ENCODE measurements at regions not wholly inside any gene's neighbourhood (a gene's known extent, or its start where the extent isn't known, plus 50 kb on each side); places are given as distances from the start of the nearest gene placed in this dataset.
"Not testable (repeated sequence)": the region's sequence is repeated elsewhere in the genome, so short reads cannot be mapped to it uniquely, and the experiment has no call there.

DNA sequence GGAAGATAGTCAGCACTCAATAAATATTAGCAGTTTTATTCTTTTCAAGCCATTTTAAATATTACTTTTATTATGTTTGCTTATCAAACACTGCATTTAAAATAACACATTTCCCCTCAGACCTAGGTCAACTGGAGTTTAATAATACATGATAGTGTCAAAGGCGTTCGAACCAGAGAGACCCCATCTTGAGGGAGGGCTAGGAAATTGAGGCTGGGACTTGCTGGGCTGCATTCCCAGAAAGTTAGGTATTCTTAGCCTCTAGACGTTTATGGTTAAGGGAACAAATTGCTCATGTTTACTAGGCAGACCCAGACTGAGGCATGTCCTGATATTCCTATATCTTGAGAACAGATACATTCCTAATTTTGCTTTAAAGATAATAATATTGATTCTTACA is 426.5 kb downstream of the METTL4 start:
- DNase-seq: no peak

DNA sequence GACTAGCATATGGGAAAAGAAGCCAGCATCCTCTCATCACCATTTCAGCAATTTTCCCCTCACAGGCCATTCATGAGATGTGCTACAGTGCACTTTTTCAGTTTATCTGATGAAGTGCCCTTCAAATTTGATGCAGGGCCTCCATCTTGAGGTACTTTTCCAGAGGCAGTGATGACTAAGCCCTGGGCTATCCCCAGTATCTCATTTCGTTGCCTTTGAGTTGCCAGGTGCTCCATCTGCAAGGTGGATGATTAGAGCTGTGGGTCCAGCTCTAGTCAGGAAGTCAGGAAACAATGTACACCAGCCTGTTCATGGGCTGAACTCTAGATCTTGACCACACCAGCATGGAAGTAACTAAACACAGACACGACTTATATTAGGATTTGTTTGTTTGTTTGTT is 425.2 kb downstream of the METTL4 start:
- DNase-seq: no peak

DNA sequence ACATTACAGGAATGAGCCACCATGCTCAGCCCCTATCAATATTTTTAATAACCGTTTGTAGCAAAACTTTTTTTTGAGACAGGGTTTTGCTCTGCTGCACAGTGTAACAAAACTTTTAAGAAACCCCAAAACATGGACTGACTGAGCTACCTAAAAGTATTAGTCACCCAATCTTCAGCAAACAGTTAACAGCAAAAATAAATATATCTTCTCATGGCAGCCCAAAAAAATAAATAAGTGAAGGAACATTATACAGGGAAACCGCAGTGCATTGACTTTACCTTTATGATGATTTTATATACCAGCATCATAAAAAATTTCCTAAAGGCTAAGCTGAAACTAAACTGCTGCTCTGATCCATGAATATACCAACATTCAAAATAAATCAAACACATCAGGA is 424.6 kb downstream of the METTL4 start:
- no peak for DNase-seq

DNA sequence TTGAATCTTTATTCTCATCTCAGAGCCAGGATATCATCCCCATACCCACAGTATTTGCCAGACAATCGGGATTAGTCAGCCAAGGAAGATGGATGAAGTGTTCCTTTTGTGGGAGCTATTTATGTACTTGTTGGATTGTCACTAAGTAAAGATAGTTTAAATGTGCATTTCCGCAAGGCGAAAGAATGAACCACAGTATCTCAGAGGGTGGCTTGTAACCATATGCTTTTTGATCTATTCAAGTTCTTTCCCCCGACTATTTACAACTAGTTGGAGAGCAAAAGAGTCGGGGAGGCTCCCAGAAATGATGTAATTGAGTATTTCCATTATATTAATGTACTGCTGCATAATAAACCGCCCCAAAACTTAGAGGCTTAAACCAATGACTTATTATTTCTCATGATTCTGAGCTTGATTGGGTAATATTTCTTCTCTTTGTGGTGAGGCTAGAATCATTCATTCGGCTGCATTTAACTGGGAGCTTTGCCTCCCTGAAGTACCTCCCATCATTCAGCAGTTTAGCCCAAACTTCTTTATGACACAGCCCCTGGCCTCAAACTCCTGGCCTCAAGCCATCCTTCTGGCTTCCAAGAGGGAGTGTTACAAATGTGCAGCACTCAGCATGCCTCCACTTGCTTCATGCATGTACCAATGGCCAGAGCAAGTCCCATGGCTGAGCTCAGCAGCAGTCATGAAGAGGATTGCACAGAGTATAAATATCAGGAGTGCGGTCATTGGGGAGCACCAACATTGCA is 423.7 kb downstream of the METTL4 start:
- no peak for DNase-seq

DNA sequence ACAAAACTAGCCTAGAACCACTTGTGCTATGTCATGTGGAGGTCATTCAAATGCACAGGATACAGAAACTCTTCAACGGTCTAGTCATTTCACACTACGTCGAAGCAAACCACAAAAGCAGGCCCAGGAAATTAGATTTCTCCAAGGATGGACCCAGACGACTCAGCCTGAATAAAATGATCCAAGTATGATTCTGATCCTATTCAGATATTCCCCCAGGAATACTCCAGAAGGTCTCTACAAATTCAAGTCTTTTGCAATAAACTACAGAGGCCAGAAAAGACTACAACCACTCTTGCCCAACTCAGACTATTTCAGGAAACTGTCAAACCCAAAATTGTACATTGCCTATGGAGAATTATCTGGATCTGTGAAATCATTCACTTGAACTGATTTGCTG is 422.5 kb downstream of the METTL4 start:
- no peak for DNase-seq

DNA sequence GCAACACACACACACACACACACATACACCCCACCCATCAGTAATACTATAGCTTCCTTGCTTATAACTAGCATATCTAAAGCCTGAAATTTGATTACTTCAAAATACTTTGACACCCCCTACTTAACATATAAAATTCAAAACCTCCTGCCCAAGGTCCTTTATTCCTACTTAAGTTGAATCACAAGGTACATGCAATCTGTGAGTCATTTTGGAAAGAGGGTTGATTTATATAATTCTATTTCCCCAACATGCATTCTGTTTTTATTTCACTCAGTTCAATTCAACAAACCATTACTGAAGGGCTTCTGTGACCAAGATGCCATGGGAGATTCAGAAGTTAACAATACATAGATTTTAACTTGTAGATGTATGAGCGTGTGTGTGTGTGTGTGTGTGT is 420.7 kb downstream of the METTL4 start:
- no peak for DNase-seq

DNA sequence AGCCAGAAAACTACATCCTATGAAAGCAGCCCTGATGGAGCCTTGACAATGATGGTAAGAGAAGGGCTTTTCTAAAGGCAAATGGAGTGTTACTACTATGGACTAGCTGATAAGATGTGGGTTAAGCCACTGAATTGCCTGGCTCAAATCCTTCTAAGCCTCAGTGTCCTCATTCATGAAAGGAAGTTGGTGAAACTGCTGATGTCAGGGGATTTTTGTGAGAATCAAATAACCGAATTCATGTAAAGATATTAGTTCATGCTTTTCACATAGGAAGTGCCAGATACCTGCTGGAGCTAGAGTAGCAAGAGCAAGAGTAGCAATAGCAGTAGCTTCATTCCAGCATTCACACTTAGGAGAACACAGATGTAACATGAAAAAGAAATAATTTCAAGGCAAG is 417.0 kb downstream of the METTL4 start:
- no peak for DNase-seq

DNA sequence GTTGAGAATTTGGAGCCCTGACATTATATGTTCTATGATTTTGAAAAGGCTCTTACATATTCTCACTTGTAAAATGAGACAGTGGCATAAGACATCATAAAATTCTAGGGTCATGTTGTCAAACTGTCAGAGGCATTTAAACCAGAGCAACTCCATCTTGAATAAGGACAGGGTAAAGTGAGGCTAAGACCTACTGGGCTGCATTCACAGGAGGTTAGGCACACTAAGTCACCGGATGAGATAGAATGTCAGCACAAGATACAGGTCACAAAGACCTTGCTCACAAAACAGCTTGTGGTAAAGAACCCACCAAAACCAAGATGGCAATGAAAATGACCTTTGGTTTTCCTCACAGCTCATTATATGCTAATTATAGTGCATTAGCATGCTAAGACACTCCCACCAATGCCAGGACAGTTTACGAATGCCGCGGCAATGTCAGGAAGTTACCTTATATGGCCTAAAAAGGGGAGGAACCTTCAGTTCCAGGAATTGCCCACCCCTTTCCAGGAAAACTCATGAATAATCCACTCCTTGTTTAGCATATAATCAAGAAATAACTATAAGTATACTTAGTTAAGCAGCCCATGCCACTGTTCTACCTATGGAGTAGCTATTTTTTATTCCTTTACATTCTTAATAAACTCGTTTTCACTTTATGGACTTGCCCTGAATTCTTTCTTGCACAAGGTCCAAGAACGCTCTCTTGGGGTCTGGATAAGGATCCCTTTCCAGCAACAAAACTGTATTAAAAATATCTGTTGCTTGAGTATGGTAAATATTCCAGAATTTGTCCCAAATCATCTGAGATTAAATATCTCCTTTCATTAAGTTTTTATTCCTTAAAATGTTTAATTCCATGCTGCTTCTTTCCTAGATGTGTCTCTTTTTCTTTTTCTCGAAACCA is 406.4 kb downstream of the METTL4 start:
- DNase-seq: peak in 1 of 5 experiments; percentile 2

DNA sequence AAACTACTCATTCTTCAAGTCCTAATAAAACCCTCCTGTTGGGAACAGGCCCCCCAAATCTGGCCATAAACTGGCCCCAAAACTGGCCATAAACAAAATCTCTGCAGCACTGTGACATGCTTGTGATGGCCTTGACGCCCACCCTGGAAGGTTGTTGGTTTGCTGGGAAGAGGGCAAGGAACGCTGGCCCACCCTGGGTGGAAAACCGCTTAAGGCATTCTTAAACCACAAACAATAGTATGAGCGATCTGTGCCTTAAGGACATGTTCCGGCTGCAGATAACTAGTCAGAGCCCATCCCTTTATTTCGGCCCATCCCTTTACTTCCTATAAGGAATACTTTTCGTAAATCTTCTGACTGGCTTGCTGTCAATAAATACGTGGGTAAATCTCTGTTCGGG is 404.4 kb downstream of the METTL4 start:
- not testable (repeated sequence) for DNase-seq

DNA sequence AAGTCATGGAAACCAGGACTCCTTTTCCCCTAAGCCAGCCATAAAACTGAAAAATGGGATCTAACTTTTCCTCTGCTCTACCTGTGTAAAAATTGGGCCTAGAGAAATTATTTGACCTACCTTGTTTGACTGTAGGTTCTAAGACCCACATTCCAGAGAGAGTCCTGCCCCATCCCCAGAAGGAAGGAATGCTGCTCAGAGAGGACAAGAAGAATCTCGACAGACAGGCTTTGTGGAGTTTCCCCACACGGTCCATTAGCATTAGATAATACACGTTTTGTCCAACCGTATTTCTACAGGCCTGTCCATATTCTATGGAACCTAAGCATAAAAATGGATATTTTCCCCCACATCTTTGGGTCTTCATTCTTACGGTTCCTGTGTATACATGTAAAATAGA is 403.3 kb downstream of the METTL4 start:
- DNase-seq: no peak

DNA sequence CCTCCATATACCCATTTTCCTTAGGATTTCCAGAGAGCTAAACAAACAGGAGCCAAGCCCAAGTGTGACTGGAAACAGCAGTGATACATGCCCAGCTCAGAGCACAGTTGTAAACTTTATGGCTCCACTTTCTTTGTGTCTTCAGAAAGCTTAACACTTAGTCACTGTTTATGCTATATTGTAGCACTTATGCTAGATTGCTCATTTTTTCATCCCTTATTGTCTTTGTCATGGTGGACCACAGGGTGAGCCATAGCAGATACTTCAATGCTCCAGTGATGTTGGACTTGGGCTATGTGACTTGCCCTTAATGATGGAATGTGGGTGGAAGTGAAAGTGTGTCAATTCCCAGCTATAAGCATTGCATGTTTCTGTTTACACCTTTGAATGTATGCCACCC is 401.6 kb downstream of the METTL4 start:
- no peak for DNase-seq

DNA sequence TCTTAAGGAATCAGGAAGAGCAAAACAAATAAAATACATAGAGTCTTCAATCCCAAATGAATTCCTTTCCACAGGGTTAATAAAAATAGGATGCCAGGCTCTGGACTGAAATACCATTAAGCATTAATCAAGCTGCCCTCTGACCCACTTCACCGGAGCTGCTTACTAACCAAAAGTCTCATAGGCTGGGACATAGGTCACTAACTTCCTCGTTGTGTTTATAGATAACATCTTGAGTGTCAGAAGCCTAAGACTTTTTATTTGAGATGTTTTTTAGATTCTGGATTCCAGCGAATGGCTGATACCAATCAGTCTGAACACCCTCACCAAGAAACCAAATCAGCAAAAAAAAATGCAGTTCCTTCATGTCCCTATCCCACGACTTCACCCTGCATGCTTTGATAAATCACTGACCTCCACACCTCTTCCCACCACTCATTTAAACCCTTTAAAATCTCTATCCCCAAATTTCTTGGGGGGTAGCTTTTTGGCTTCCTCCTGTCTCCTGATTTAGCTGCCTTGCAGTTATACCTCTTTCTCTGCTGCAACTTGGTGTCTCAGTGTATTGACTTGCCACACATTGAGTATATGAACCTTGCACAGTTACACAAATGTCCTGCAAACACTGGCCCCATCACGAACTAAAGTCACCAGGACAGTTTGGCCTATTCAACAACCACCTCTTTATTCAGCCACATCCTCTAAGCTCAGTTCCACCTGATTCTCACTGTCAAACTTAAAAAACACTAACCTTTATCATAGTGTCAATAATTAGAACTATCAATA is 399.3 kb downstream of the METTL4 start:
- DNase-seq: no peak

DNA sequence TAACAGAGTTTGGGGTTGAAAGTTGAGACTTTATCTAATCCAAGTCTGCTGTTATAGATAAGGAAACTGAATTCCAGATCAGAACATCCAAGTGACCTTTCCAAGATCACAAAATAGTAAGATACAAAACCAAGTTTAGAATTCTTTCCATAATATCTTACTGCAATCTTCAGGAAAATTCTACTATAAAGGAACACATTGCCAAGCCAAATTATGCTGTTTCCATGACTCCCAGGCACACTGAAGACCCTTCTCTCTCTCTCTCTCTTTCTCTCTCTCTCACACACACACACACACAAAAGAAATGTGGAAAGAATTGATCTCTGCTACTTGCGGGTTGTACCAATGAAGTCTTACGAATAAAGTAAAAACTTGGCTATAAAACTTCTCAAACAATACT is 398.4 kb downstream of the METTL4 start:
- DNase-seq: no peak

DNA sequence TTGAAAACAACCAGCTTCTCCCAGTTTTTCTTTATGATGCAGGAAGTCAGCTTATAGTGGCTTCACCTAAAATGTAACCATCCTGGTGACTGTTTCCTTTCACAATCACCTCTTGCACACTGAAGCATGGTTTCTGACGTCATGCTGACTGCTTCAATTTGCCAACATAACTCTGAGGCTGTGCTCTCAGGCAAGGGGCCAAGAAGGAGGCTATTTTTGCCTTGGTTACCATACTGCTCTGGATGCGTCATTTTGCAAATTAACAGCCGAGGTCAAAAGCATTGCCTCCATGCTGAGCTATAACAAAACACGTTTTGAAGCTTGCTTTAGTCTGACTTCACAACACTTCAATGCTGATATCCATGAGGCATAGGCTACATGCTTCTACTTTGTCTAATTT is 397.8 kb downstream of the METTL4 start:
- DNase-seq: no peak

DNA sequence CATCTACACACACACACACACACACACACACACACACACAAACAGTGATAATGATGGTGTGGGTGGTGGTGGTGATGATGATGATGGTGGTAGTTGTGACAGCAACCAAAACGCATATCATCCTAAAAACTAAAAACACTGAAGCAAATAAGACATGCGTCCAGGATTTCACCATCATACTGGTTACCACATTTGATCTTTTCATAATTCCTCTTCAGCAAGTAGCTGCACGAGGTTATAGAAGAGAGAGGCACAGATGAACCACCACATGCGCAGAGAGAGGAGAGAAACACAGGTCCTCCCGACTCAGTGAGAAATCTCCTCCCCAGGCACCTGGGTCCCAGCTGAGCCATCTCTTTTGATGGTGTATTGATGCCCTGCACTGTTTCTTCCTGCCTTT is 393.3 kb downstream of the METTL4 start:
- DNase-seq: no peak

DNA sequence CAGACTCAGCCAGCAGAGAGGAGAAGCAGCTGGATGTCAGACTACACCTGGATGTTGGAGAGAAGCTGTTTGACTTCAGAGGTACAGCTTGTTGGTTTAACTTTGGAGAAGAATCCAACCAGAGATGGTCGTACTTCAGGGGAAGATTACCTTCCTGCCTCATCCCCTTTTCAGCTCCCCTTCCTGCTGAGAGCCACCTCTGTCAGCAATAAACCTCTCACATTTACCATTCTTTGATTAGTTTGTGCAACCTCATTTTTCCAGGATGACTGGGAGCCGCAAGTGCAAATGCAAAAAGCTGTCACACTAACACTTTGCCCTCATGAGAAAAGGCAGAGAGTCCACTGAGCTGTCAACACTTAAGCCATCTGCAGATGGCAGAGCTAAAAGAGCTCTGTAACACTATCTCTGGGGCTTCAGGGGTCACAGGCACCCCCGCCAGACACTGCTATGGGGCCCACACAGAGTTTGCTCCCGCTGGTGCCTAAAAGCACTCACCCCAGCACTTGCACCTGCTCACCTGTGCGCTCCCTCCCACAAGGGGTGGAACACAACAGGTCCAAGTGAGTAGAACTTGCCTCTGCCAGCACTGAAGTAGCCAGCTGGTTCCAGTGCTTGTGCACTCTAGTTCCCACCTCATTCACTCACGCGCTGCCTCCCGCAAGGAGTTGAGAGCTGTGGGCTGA is 391.7 kb downstream of the METTL4 start:
- DNase-seq: no peak

DNA sequence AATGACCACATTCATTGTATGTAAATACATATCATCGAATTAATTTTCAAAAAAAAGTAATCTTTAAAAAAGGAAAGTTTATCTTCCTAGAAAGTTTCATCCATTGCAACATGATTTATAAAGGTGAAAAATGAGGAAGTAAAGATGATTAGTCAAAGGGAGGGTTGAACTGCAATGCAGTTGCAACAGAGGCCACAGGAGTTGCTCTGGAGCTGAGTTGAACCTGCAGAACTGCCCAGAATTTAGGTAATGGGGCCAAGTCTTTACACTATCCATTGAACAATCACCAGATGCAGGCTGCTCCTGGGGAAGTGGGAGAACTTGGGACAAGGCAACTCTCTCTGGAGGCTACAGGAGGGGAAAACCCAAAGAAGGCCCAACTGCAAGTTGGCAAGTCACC is 390.7 kb downstream of the METTL4 start:
- no peak for DNase-seq

DNA sequence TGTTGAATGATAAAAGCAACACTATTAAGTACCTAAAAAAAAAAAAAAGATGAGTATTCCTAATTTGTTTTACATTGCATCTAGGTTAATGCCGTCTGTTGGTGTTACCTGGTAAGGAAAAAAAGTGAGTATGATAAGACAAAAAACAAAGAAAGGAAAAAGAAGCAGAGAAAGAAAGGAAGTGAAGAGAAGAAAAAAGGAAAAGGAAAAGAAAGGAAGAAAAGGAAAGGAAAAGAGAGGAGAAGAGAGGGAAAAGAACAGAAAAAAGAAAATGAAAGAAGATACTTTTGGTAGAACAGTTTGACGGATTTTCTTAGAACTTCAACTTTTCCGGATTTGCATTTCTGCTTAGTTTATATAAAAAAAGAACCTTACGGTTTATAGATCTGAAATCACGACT is 387.9 kb downstream of the METTL4 start:
- no peak for DNase-seq

DNA sequence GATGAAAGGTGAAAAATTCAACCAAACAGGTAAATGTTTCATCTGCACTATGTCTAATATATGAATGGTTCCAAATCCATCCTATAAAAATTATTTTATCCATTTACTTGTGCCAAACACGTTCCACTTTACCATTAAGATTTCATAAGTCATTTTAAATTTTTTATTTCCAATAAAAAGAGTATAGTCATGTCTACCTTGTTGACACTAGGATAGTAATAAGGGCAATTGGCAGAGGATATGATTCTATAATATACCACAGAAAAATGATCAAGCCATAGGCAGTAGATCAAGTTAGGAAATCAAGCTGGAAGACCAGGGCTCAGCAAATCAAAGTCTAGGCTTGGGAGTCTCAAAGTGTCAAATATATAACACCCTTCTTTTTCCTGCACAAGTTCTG is 384.3 kb downstream of the METTL4 start:
- no peak for DNase-seq

DNA sequence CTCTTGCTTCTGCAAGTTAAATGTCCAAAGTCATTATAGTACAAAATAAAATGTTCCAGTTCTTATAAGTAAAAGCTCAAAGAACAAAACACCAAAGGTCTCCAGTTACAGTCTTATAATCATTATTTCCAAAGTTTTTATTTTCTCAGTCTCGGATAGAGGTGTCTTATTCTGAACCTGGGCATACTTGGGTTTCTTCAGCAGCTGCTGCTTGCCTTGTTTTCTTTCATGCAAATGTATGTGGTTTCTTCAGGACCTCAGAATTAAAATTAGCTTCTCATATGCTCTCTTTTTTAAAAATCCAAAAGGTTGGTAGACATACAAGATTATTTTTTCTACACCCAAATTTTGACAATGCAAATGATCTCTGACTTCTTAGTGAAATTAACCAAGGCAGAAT is 383.0 kb downstream of the METTL4 start:
- no peak for DNase-seq

DNA sequence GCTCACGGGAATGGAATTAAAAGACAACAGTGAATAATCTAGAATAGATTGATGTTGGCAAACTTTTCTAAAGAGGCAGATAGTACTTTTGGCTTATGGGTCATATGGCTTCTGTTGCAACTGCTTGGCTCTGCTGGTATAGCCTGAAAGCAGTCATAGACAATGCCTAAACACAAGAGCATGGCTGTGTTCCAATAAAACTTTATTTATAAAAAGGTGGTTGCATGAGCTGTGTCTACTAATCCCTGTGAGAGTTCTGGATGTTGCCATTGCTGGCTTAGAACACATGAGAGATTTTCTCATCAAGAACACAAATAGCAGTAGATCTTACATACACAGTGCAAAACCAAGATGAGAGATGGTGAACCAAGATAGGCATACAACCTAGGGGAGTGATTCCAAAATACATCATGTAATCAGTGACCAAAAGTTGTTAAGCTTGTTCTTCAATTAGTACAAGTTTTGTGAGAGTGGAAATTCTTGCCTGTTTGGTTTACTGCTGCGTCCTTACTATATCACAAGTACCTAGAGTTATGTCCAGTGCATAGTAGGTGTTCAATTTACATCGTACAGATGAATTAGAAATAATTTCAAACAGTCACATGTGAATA is 380.0 kb downstream of the METTL4 start:
- DNase-seq: no peak

DNA sequence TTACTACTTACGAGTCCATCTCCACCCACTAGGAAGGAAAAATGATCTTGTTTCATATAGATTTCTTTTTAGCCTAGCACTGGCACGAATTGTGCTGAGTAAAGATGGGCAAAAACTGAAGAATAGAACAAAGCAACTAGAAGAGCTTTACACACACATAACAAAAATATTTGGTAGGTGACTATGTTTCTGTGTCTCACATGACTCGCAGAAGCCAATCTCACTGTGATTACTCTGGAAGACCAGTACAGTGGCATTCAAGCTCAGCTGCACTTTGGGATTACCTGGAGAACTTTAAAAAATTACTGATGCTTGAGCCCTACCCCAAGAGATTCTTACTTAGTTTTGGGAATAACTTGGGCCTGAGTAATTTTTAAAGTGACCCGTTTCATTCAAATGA is 378.7 kb downstream of the METTL4 start:
- DNase-seq: no peak
